ENCODE measurements at regions not wholly inside any gene's neighbourhood (a gene's known extent, or its start where the extent isn't known, plus 50 kb on each side); places are given as distances from the start of the nearest gene placed in this dataset.

DNA sequence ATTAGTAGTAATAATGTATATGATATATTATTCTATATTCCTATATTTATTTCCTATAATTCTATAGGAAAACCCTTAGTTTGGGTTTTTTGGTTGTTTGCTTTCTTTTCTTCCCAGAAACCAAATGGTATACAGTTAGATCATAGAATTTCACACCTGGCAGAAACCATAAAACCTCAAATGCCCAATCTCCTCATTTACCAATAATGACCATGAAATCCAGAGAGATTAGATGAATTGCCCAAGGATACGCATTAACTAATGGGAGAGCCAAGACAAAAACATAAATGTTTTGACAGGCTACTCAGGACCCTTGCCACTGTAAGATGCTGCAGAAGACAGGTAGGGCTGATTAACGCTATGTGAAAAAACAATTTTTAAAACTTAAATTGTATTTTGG is 158.7 kb upstream of the FST start:
- no peak overlapping the region for H3K4me3 ChIP-seq (ENCODE audit: low read depth, low read length)
- TF ChIP-seq, protein P1, sequence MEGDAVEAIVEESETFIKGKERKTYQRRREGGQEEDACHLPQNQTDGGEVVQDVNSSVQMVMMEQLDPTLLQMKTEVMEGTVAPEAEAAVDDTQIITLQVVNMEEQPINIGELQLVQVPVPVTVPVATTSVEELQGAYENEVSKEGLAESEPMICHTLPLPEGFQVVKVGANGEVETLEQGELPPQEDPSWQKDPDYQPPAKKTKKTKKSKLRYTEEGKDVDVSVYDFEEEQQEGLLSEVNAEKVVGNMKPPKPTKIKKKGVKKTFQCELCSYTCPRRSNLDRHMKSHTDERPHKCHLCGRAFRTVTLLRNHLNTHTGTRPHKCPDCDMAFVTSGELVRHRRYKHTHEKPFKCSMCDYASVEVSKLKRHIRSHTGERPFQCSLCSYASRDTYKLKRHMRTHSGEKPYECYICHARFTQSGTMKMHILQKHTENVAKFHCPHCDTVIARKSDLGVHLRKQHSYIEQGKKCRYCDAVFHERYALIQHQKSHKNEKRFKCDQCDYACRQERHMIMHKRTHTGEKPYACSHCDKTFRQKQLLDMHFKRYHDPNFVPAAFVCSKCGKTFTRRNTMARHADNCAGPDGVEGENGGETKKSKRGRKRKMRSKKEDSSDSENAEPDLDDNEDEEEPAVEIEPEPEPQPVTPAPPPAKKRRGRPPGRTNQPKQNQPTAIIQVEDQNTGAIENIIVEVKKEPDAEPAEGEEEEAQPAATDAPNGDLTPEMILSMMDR (conservative IDR thresholded peaks at IDR 0.05; ENCODE audit: low read depth, low read length), result no peak
- DNase-seq (ENCODE audit: low read depth), result no peak

GRCh38 chr5:53322257-53322656 is 158.2 kb upstream of the FST start:
- TF ChIP-seq, protein P1 (conservative IDR thresholded peaks at IDR 0.05; ENCODE audit: low read depth, low read length), result no peak
- no peak overlapping the region for H3K4me3 ChIP-seq (ENCODE audit: low read depth, low read length)
- no peak for DNase-seq (ENCODE audit: low read depth)

DNA sequence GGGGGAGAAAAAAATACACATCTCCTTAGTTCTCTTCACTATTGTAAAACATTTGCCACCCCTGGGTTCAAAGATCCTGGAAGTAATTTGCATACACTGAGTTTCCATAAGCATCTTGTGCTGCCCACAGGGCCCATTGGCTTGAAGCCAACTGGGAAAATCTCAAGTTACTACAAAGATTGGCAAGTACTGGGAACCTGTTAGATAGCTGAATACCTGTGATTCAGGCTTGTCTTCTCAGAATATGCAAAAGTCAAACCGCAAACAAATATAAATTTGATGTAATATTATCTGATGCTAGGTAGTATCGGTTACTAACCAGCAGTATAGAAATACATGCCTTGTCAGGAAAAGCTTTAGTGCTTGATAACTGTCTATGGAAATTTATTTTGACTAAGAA is 156.9 kb upstream of the FST start:
- DNase-seq (ENCODE audit: low read depth), result no peak
- no peak overlapping the region for H3K4me3 ChIP-seq (ENCODE audit: low read depth, low read length)
- TF ChIP-seq, protein P1 (conservative IDR thresholded peaks at IDR 0.05; ENCODE audit: low read depth, low read length), result no peak

- DNase-seq (ENCODE audit: low read depth), result no peak
- TF ChIP-seq, protein P1 (conservative IDR thresholded peaks at IDR 0.05; ENCODE audit: low read depth, low read length), result no peak
- no peak overlapping the region for H3K4me3 ChIP-seq (ENCODE audit: low read depth, low read length)
These were observed 156.3 kb upstream of the FST start for GRCh38 chr5:53323943-53324642.

DNA sequence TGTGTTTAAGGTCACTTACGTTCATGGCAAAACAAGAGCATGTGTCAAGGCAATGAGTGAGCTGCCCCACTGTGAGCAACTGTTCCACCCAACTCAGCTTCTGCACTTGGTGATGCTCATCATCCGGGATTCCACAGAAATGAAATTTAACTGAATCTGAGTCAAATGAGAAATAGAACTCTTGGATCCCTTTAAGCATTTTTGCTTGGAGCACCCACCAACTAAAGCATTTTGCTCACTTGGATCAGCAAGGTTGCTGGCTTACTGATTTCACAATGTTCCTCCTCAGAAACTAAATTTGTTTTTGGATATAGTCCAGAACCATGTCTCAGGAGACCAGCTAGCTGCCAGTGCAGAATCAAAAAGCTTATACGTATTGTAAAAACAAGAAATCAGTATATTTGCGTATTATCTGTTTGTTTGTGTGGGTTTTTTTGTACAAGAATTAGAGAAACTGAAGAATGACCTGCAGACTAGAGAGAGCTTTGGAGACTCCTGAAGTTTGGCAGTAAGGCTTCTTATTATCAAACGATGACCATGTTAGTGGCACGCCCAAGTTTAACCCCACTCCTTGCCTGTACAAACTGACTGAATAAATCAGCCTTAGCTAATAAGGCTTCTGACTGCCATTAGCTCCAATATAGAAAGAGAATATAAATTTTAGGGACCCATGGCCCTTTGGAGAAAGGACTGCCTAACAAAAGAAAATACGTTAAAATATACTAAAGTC is 153.8 kb upstream of the FST start:
- H3K4me3 ChIP-seq (ENCODE audit: low read depth, low read length), result no peak overlapping the region
- no peak for DNase-seq (ENCODE audit: low read depth)
- TF ChIP-seq, protein P1 (conservative IDR thresholded peaks at IDR 0.05; ENCODE audit: low read depth, low read length), result no peak

- no peak for DNase-seq (ENCODE audit: low read depth)
- no peak overlapping the region for H3K4me3 ChIP-seq (ENCODE audit: low read depth, low read length)
- TF ChIP-seq, protein P1 (conservative IDR thresholded peaks at IDR 0.05; ENCODE audit: low read depth, low read length), result no peak
These were observed 152.6 kb upstream of the FST start for GRCh38 chr5:53327811-53328334.

All from epithelial cell of proximal tubule (primary cell).